ENCODE measurements at regions not wholly inside any gene's neighbourhood (a gene's known extent, or its start where the extent isn't known, plus 50 kb on each side); places are given as distances from the start of the nearest gene placed in this dataset.
"Not testable (repeated sequence)": the region's sequence is repeated elsewhere in the genome, so short reads cannot be mapped to it uniquely, and the experiment has no call there.

DNA sequence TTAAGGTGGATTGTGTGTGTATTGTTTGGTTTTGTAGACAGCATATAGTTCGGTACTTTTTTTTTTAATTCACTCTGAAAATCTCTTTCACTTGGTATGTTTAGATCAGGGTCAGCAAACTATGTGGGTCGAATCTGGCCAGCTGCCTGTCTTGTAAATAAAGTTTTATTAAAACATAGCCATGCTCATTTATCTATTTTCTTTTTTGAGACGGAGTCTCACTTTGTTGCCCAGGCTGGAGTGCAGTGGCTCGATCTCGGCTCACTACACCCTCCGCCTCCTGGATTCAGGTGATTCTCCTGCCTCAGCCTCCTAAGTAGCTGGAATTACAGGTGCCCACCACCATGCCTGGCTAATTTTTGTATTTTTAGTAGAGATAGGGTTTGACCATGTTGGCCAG is 72.4 kb upstream of the EZR start:
- not testable (repeated sequence) for TF ChIP-seq POLR2A (IDR thresholded peaks at IDR 0.05; ENCODE audit: low read length); GATA1 (IDR thresholded peaks at IDR 0.05; ENCODE audit: low read depth, low read length)

Data from erythroblast (primary cell).